ENCODE measurements at regions not wholly inside any gene's neighbourhood (a gene's known extent, or its start where the extent isn't known, plus 50 kb on each side); places are given as distances from the start of the nearest gene placed in this dataset.

- DNase-seq = no peak
Observed at GRCh38 chr19:5216141-5216847, 124.3 kb downstream of the PTPRS start.

GRCh38 chr19:5215431-5215830 lies 125.2 kb downstream of the PTPRS start:
- no peak for DNase-seq

- no peak for DNase-seq
Observed at GRCh38 chr19:5214902-5215301, 125.7 kb downstream of the PTPRS start.

DNA sequence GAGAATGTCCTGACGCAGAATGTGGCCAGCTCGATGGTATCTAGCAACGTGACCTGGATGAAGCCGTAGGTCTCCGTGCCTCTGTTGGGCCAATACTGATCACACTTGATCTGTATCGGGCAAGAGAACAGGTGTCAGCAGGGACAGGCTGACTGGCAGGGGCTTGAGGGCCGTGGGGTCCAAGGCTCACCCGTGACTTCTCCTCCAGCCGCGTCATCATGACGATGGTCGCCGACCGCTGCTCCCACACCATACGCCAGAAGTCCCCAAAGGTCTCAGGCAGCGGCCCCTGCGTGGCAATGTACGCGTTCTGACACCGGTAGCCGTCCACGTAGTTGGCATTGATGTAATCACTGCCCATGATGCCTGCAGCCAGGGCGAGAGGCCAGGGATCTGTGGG lies 126.2 kb downstream of the PTPRS start:
- DNase-seq = no peak

DNA sequence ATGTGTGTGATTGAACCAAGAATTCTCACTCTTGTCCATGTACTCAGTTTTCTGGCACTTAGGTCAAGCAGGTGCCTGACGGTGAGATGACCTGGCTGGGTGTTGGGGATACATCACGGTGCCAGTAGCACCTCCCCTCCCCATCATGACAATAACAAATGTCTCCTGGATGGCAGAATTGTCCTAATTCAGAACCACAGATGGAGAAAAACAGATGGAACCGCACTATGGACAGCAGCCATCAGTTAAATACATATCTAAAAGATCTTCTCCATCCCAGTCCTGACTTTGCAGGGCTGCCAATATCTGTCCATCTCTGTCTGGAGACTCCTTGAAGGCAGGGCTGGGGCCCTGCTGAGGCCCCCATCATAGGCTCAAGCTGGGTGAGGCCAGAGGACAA lies 126.9 kb downstream of the PTPRS start:
- DNase-seq = no peak

- no peak for DNase-seq
Observed at GRCh38 chr19:5212101-5212500, 128.5 kb downstream of the PTPRS start.

GRCh38 chr19:5211217-5211822 lies 129.3 kb downstream of the PTPRS start:
- DNase-seq = no peak

- no peak for DNase-seq
Observed at GRCh38 chr19:5210556-5210955, 130.1 kb downstream of the PTPRS start.

DNA sequence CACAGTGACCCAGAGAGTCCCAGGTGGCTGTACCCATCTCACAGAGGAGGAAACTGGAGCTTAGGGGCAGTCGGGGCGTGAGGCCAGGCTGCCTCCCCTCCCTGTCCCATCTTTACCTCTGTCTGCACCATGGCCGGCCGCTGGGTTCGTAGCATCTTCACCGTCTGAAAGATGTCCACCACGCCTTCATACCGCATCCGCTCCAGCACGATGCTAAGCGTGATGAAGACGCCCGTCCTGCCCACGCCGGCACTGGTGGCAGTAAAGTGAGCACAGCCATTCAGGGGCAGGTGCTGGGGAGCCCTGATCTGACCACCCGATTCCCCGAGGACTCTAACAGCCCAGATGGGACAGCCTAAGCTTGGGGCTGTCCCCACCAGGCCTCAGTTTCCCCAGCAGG lies 132.8 kb downstream of the PTPRS start:
- no peak for DNase-seq

DNA sequence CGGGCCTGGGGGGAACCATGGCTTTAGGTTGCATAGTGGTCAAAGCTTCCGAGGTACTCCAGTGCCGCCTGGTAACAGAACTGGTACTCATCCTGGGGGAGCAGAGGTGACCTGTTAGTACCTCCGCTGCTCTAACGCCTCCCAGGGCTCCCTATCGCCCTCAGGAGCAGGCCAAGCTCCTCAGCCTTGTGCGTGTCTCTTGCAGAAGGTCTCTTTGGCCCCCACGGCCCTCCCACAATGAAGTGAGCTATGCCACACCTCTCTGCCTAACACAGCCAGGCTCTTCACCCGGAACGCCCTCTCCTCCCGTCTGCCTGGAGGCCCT lies 133.9 kb downstream of the PTPRS start:
- DNase-seq = no peak

DNA sequence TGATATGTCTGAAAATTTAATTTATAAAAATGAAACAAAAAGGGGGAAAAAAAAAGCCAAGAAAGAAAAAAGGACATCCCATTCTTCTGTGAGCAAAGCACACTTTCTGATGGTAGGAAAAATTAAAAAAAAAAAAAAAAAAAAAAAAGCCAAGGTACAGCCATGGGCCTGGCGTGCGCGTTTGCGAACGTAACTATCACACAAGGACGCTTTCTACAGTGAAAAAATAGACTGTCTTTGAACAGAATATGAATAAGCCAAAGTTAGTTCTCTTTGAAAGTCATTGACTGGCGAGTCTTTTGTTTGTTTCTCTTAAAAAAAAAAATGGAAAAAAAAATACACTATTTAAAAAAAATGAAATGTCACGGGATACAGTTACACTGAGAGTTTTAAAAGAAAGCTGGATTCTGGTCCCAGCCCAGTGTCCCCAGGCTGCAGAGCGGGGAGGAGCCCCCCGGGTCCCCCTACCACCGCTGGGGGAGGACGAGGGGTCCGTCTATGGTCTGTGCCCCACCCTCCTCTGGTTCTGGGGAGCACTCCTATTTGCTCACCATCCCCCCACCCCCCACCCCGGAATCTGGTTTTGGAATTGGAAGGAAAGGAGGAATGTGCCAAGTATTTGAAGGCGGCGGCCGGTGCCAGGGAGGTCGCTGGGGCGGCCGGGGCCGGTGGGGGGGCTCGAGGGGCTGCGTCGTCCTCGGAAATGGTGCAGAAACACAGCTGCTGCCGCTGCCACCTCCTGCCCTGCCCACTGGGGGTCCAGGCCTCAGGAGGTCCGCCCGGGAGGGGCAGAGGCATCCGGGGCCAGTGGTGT lies 134.5 kb downstream of the PTPRS start:
- no peak for DNase-seq

- peak; percentile 96 for DNase-seq
Observed at GRCh38 chr19:5205381-5205780, 135.2 kb downstream of the PTPRS start.

GRCh38 chr19:5204212-5204611 lies 136.4 kb downstream of the PTPRS start:
- DNase-seq = no peak

Data from MV-4-11 (cell line).